HG03432 (cell line): ENCODE measurements at regions not wholly inside any gene's neighbourhood (a gene's known extent, or its start where the extent isn't known, plus 50 kb on each side); places are given as distances from the start of the nearest gene placed in this dataset.

Experiments used
- ATAC-seq: cut with Tn5 transposase; IDR thresholded peaks from one replicate; pipeline ENCODE4 v1.9.1; 2021; ENCODE audit warnings: mild to moderate bottlenecking, moderate library complexity; ENCODE audit not compliant: unreplicated experiment

- no peak for ATAC-seq
Observed at GRCh38 chr12:93128332-93128707, 199.2 kb upstream of the EEA1 start.

GRCh38 chr12:93130366-93131054, 201.4 kb upstream of the EEA1 start:
- no peak for ATAC-seq

- ATAC-seq: no peak
Observed at GRCh38 chr12:93133361-93133760, 204.3 kb upstream of the EEA1 start.

GRCh38 chr12:93134175-93134890, 205.2 kb upstream of the EEA1 start:
- ATAC-seq: no peak

GRCh38 chr12:93134893-93135285, 205.8 kb upstream of the EEA1 start:
- ATAC-seq: no peak

GRCh38 chr12:93135286-93136239, 206.5 kb upstream of the EEA1 start:
- peak; percentile 36 for ATAC-seq

- ATAC-seq: no peak
Observed at GRCh38 chr12:93136253-93137055, 207.4 kb upstream of the EEA1 start.

- peak; percentile 59 for ATAC-seq
Observed at GRCh38 chr12:93137656-93138612, 208.8 kb upstream of the EEA1 start.

- peak; percentile 64 for ATAC-seq
Observed at GRCh38 chr12:93139028-93139665, 210.1 kb upstream of the EEA1 start.

GRCh38 chr12:93140325-93140724, 211.2 kb upstream of the EEA1 start:
- no peak for ATAC-seq

GRCh38 chr12:93140801-93141200, 211.7 kb upstream of the EEA1 start:
- ATAC-seq: no peak

- no peak for ATAC-seq
Observed at GRCh38 chr12:93142881-93143280, 213.8 kb upstream of the EEA1 start.

GRCh38 chr12:93144109-93144508, 215.0 kb upstream of the EEA1 start:
- ATAC-seq: no peak

GRCh38 chr12:93145086-93145485, 216.0 kb upstream of the EEA1 start:
- ATAC-seq: no peak

GRCh38 chr12:93146263-93146939, 217.3 kb upstream of the EEA1 start:
- ATAC-seq: no peak

- no peak for ATAC-seq
Observed at GRCh38 chr12:93146970-93147369, 217.9 kb upstream of the EEA1 start.

- no peak for ATAC-seq
Observed at GRCh38 chr12:93148412-93148811, 219.3 kb upstream of the EEA1 start.

- no peak for ATAC-seq
Observed at GRCh38 chr12:93149229-93149628, 220.1 kb upstream of the EEA1 start.
